Breast epithelium (tissue), 3 donors: ENCODE measurements at regions not wholly inside any gene's neighbourhood (a gene's known extent, or its start where the extent isn't known, plus 50 kb on each side); places are given as distances from the start of the nearest gene placed in this dataset.

Experiments used
- POLR2A ChIP-seq: fragments of 450-650 bp; IDR thresholded peaks from one replicate; pipeline ENCODE4 v1.6.1; 2016; ENCODE audit warnings: antibody characterized with exemption, mild to moderate bottlenecking, moderate library complexity
- POLR2AphosphoS5 ChIP-seq, 3 donors: sonication (generic); formaldehyde crosslinking; IDR thresholded peaks; one replicate each; pipeline ENCODE4 v1.6.1; 2017; ENCODE audit warnings: antibody characterized with exemption in 3 of 3
- TF ChIP-seq, protein P1 (sequence below), 3 donors: fragments of 450-650 bp; IDR thresholded peaks; one replicate each; pipeline ENCODE4 v1.5.1; 2016 to 2017; ENCODE audit warnings: antibody characterized with exemption in 3 of 3, mild to moderate bottlenecking in 3 of 3, moderate library complexity in 3 of 3

DNA sequence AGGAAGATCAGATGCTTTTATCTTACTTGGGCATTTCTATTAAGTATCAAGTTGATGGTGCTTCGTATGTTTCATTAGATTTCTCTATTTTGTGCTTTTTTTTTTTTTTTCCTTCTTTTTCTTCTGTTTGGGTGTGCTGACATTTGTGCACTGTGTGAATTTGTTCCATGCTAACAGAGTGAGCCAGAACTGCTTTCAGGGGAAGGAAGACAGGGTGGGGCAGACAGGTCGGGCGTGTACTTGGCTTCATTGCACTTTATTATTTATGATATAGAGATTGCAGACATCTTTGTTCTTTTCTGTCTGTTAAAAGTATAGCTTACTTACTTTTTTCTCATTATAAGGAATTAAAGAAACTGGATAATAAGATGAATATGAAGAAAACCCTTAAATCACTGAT, 112.2 kb downstream of the FGF18 start:
- TF ChIP-seq, protein P1, sequence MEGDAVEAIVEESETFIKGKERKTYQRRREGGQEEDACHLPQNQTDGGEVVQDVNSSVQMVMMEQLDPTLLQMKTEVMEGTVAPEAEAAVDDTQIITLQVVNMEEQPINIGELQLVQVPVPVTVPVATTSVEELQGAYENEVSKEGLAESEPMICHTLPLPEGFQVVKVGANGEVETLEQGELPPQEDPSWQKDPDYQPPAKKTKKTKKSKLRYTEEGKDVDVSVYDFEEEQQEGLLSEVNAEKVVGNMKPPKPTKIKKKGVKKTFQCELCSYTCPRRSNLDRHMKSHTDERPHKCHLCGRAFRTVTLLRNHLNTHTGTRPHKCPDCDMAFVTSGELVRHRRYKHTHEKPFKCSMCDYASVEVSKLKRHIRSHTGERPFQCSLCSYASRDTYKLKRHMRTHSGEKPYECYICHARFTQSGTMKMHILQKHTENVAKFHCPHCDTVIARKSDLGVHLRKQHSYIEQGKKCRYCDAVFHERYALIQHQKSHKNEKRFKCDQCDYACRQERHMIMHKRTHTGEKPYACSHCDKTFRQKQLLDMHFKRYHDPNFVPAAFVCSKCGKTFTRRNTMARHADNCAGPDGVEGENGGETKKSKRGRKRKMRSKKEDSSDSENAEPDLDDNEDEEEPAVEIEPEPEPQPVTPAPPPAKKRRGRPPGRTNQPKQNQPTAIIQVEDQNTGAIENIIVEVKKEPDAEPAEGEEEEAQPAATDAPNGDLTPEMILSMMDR (IDR thresholded peaks at IDR 0.05) = no peak
- no peak for TF ChIP-seq POLR2AphosphoS5 (IDR thresholded peaks at IDR 0.05)
- TF ChIP-seq POLR2A = no peak
